GM12874 (cell line): ENCODE measurements at regions not wholly inside any gene's neighbourhood (a gene's known extent, or its start where the extent isn't known, plus 50 kb on each side); places are given as distances from the start of the nearest gene placed in this dataset.

Source experiments
- CTCF ChIP-seq: IDR thresholded peaks from 2 replicates; pipeline ENCODE4 v1.5.1; 2011; ENCODE audit warnings: low read depth, mild to moderate bottlenecking, control low read depth, low read length, moderate library complexity; ENCODE audit not compliant: insufficient read depth

GRCh38 chr12:5197656-5198055 is 154.0 kb downstream of the KCNA5 start:
- TF ChIP-seq CTCF, result no peak

GRCh38 chr12:5200278-5201087 is 156.8 kb downstream of the KCNA5 start:
- peak; percentile 70; the same call in 1 of the 2 replicates for TF ChIP-seq CTCF

GRCh38 chr12:5201554-5202218 is 158.0 kb downstream of the KCNA5 start:
- no peak for TF ChIP-seq CTCF

GRCh38 chr12:5203274-5203673 is 159.6 kb downstream of the KCNA5 start:
- no peak for TF ChIP-seq CTCF

GRCh38 chr12:5203720-5204119 is 160.0 kb downstream of the KCNA5 start:
- no peak for TF ChIP-seq CTCF

GRCh38 chr12:5204271-5204670 is 160.6 kb downstream of the KCNA5 start:
- TF ChIP-seq CTCF, result no peak

- TF ChIP-seq CTCF, result no peak
Observed at GRCh38 chr12:5204831-5205230, 161.2 kb downstream of the KCNA5 start.
